ENCODE measurements at regions not wholly inside any gene's neighbourhood (a gene's known extent, or its start where the extent isn't known, plus 50 kb on each side); places are given as distances from the start of the nearest gene placed in this dataset.
"Not testable (repeated sequence)": the region's sequence is repeated elsewhere in the genome, so short reads cannot be mapped to it uniquely, and the experiment has no call there.

DNA sequence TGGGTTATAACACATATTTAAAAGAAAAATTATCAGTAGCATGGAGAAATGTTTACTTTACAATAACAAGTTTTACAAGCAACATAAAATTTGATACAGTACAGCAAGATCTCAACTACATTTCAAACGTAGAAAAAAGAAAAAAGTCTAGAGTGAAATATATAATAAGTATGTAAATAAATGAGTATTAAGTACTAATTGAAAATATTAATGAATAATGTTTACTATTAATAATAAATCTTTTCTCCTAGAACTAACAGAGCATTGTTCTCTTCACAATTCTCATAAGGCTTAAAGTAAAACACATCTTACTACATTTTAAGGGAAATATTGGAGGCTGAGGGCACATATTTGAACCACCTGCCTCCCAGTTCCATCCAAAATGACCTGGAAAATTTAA is 72.1 kb downstream of the TMEM212 start:
- no peak overlapping the region for H3K27ac Mint-ChIP-seq (ENCODE audit: unreplicated experiment)
- no peak overlapping the region for H3K4me3 Mint-ChIP-seq (ENCODE audit: unreplicated experiment)
- DNase-seq (ENCODE audit: low spot score), result no peak
- peaks cover 2% of the 10 kb centered on the region for H3K27me3 Mint-ChIP-seq (ENCODE audit: unreplicated experiment)
- H3K9me3 Mint-ChIP-seq (ENCODE audit: unreplicated experiment), result no peaks in the 10 kb centered on the region
- TF ChIP-seq, protein P1, sequence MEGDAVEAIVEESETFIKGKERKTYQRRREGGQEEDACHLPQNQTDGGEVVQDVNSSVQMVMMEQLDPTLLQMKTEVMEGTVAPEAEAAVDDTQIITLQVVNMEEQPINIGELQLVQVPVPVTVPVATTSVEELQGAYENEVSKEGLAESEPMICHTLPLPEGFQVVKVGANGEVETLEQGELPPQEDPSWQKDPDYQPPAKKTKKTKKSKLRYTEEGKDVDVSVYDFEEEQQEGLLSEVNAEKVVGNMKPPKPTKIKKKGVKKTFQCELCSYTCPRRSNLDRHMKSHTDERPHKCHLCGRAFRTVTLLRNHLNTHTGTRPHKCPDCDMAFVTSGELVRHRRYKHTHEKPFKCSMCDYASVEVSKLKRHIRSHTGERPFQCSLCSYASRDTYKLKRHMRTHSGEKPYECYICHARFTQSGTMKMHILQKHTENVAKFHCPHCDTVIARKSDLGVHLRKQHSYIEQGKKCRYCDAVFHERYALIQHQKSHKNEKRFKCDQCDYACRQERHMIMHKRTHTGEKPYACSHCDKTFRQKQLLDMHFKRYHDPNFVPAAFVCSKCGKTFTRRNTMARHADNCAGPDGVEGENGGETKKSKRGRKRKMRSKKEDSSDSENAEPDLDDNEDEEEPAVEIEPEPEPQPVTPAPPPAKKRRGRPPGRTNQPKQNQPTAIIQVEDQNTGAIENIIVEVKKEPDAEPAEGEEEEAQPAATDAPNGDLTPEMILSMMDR (IDR thresholded peaks at IDR 0.05; ENCODE audit: unreplicated experiment), result no peak
- H3K4me1 Mint-ChIP-seq (ENCODE audit: unreplicated experiment), result no peaks in the 10 kb centered on the region
- no peaks in the 10 kb centered on the region for H3K36me3 Mint-ChIP-seq (ENCODE audit: low read depth, unreplicated experiment)

DNA sequence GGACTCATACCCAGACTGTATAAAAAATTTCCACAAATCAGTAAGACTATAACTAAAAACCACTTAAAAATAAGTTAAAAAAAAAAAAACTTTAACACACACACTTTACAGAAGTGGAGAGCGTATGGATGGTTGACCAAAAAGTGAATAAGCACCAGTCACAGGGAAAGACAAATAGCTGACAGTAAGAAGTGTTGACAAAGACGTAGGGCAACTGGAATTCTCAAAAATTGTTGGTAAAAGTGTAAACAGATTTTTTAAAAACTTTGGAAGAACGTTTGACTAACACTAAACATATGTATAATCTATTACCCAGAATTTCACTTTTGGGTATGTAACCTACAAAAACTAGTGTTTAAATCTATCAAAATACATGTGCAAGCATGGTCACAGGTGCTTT is 73.7 kb downstream of the TMEM212 start:
- H3K4me1 Mint-ChIP-seq (ENCODE audit: unreplicated experiment), result no peaks in the 10 kb centered on the region
- TF ChIP-seq, protein P1 (IDR thresholded peaks at IDR 0.05; ENCODE audit: unreplicated experiment), result no peak
- no peak for DNase-seq (ENCODE audit: low spot score)
- no peaks in the 10 kb centered on the region for H3K36me3 Mint-ChIP-seq (ENCODE audit: low read depth, unreplicated experiment)
- H3K27ac Mint-ChIP-seq (ENCODE audit: unreplicated experiment), result no peak overlapping the region
- H3K9me3 Mint-ChIP-seq (ENCODE audit: unreplicated experiment), result no peaks in the 10 kb centered on the region
- peaks cover 2% of the 10 kb centered on the region for H3K27me3 Mint-ChIP-seq (ENCODE audit: unreplicated experiment)
- H3K4me3 Mint-ChIP-seq (ENCODE audit: unreplicated experiment), result no peak overlapping the region

DNA sequence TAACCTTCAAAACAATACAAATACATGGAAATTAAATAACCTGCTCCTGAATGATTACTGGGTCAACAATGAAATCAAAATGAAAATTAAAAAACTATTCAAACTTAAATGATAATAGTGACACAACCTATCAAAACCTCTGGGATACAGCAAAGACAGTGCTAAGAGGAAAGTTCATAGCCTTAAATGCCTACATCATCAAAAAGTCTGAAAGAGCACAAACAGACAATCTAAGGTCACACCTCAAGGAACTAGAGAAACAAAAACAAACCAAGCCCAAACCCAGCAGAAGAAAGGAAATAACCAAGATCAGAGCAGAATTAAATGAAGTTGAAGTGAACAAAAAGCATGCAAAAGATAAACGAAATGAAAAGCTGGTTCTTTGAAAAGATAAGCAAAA is 79.5 kb downstream of the TMEM212 start:
- not testable (repeated sequence) for H3K4me1 Mint-ChIP-seq (ENCODE audit: unreplicated experiment); H3K36me3 Mint-ChIP-seq (ENCODE audit: low read depth, unreplicated experiment); H3K27me3 Mint-ChIP-seq (ENCODE audit: unreplicated experiment); H3K9me3 Mint-ChIP-seq (ENCODE audit: unreplicated experiment); DNase-seq (ENCODE audit: low spot score); H3K27ac Mint-ChIP-seq (ENCODE audit: unreplicated experiment); H3K4me3 Mint-ChIP-seq (ENCODE audit: unreplicated experiment)

DNA sequence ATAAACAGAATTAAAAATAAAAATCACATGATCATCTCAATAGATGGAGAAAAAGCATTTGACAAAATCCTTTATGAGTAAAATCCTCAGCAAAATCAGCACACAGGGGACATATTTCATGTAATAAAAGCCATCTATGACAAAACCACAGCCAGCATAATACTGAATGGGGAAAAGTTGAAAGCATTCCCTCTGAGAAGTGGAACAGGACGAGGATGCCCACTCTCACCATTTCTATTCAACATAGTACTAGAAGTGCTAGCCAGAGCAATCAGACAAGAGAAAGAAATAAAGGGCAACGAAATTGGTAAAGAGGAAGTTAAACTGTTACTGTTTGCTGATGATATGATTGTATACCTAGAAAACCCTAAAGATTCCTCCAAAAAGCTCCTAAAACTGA is 80.5 kb downstream of the TMEM212 start:
- not testable (repeated sequence) for H3K36me3 Mint-ChIP-seq (ENCODE audit: low read depth, unreplicated experiment); DNase-seq (ENCODE audit: low spot score); H3K4me1 Mint-ChIP-seq (ENCODE audit: unreplicated experiment); H3K4me3 Mint-ChIP-seq (ENCODE audit: unreplicated experiment); H3K27me3 Mint-ChIP-seq (ENCODE audit: unreplicated experiment); H3K27ac Mint-ChIP-seq (ENCODE audit: unreplicated experiment); H3K9me3 Mint-ChIP-seq (ENCODE audit: unreplicated experiment)

DNA sequence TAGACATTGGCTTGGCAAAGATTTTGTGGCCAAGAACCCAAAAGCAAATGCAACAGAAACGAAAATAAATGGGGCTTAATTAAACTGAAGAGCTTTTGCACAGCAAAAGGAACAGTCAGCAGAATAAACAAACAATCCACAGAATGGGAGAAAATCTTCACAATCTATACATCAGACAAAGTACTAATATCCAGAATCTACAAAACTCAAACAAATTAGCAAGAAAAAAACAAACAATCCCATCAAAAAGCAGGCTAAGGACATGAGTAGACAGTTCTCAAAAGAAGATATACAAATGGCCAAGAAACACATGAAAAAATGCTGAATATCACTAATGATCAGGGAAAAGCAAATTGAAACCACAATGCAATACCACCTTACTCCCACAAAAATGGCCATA is 81.7 kb downstream of the TMEM212 start:
- not testable (repeated sequence) for H3K36me3 Mint-ChIP-seq (ENCODE audit: low read depth, unreplicated experiment)

DNA sequence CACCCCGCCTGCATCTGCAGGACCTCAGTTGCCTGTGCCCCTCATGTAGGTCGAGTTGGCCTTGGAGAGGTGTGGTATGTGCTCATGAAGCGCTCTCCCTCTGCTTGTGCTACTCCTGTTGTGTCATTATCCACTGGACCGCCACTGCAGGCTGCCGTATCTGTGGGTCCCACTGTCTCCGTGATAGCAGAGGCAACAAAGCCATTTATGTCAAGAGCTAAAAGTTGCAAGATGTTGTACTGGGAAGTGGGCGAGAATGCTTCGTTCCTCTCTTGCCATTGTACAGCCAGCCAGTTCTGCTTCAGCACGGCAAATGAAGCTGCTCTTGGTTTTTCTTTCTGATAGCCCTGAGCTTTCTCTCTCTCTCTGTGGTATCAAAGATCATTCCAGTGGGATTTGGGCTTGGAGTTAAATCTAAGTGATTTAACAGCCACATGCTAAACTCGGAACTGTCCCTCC is 89.0 kb downstream of the TMEM212 start:
- Mint-ChIP-seq H3K4me1 (ENCODE audit: unreplicated experiment) (no peaks in the 10 kb centered on the region), H3K27ac (ENCODE audit: unreplicated experiment) (no peak overlapping the region), H3K9me3 (ENCODE audit: unreplicated experiment) (no peaks in the 10 kb centered on the region), H3K4me3 (ENCODE audit: unreplicated experiment) (no peak overlapping the region), H3K27me3 (ENCODE audit: unreplicated experiment) (no peaks in the 10 kb centered on the region), H3K36me3 (ENCODE audit: low read depth, unreplicated experiment) (no peaks in the 10 kb centered on the region)
- TF ChIP-seq, protein P1 (IDR thresholded peaks at IDR 0.05; ENCODE audit: unreplicated experiment), result no peak
- no peak for DNase-seq (ENCODE audit: low spot score)

More for the DNA sequence above, 81.7 kb downstream of the TMEM212 start:
- not testable (repeated sequence) for H3K4me1 Mint-ChIP-seq (ENCODE audit: unreplicated experiment); DNase-seq (ENCODE audit: low spot score); H3K4me3 Mint-ChIP-seq (ENCODE audit: unreplicated experiment); H3K27ac Mint-ChIP-seq (ENCODE audit: unreplicated experiment); H3K9me3 Mint-ChIP-seq (ENCODE audit: unreplicated experiment); H3K27me3 Mint-ChIP-seq (ENCODE audit: unreplicated experiment)

DNA sequence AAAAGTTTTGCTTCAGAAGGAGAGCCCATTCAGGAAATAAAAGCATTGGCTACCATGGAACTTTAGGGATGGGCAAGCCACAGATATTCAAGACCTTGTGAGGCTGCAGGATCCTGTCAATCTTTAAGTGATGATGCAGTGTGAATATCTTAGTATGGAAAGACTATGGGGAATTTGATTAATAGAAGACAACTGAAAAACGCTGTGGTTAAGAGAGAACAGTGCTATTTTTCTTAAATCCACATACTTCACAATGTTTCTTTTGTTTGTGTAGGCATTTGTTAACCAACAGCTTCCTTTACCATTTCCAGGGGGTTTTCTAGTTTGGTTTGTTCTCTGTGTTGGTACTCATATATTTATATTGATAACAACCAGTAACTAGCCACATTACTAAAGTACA is 90.3 kb downstream of the TMEM212 start:
- H3K27ac Mint-ChIP-seq (ENCODE audit: unreplicated experiment), result no peak overlapping the region
- no peaks in the 10 kb centered on the region for H3K36me3 Mint-ChIP-seq (ENCODE audit: low read depth, unreplicated experiment)
- no peak overlapping the region for H3K4me3 Mint-ChIP-seq (ENCODE audit: unreplicated experiment)
- TF ChIP-seq, protein P1 (IDR thresholded peaks at IDR 0.05; ENCODE audit: unreplicated experiment), result no peak
- peaks cover 8% of the 10 kb centered on the region for H3K4me1 Mint-ChIP-seq (ENCODE audit: unreplicated experiment)
- H3K27me3 Mint-ChIP-seq (ENCODE audit: unreplicated experiment), result no peaks in the 10 kb centered on the region
- no peak for DNase-seq (ENCODE audit: low spot score)
- no peaks in the 10 kb centered on the region for H3K9me3 Mint-ChIP-seq (ENCODE audit: unreplicated experiment)

Data from endothelial cell (in vitro differentiated cells).